Ishikawa (cell line): ENCODE measurements at regions not wholly inside any gene's neighbourhood (a gene's known extent, or its start where the extent isn't known, plus 50 kb on each side); places are given as distances from the start of the nearest gene placed in this dataset.

Experiments used
- CEBPB ChIP-seq: IDR thresholded peaks from 2 replicates; pipeline ENCODE4 v1.6.1; 2012
- CREB1 ChIP-seq: IDR thresholded peaks from 2 replicates; pipeline ENCODE4 v1.6.1; 2012; ENCODE audit warnings: low read depth
- EGR1 ChIP-seq: IDR thresholded peaks from 2 replicates; pipeline ENCODE4 v1.6.1; 2012
- EP300 ChIP-seq: IDR thresholded peaks from 2 replicates; pipeline ENCODE4 v1.6.1; 2012; ENCODE audit warnings: borderline replicate concordance
- FOXM1 ChIP-seq: IDR thresholded peaks from 2 replicates; pipeline ENCODE4 v1.6.1; 2012; ENCODE audit warnings: low read depth, borderline replicate concordance
- NFIC ChIP-seq: IDR thresholded peaks from 2 replicates; pipeline ENCODE4 v1.6.1; 2012
- RAD21 ChIP-seq: IDR thresholded peaks from 2 replicates; pipeline ENCODE4 v1.6.1; 2012; ENCODE audit warnings: low read depth
- TAF1 ChIP-seq: IDR thresholded peaks from 2 replicates; pipeline ENCODE4 v1.6.1; 2012; ENCODE audit warnings: low read depth, mild to moderate bottlenecking
- TCF12 ChIP-seq: IDR thresholded peaks from 2 replicates; pipeline ENCODE4 v1.6.1; 2012; ENCODE audit warnings: low read depth
- TEAD4 ChIP-seq: IDR thresholded peaks from 2 replicates; pipeline ENCODE4 v1.6.1; 2012
- YY1 ChIP-seq: IDR thresholded peaks from 2 replicates; pipeline ENCODE4 v1.6.1; 2012; ENCODE audit warnings: low read depth
- ZBTB7A ChIP-seq: IDR thresholded peaks from 2 replicates; pipeline ENCODE4 v1.6.1; 2012; ENCODE audit warnings: low read depth
- TF ChIP-seq, protein P1 (sequence below): IDR thresholded peaks from 2 replicates; pipeline ENCODE4 v1.6.1; 2012
- TF ChIP-seq, protein P2 (sequence below): IDR thresholded peaks from 2 replicates; pipeline ENCODE4 v1.6.1; 2012
- TF ChIP-seq, protein P3 (sequence below): IDR thresholded peaks from 2 replicates; pipeline ENCODE4 v1.6.1; 2012; ENCODE audit warnings: low read depth, mild to moderate bottlenecking

DNA sequence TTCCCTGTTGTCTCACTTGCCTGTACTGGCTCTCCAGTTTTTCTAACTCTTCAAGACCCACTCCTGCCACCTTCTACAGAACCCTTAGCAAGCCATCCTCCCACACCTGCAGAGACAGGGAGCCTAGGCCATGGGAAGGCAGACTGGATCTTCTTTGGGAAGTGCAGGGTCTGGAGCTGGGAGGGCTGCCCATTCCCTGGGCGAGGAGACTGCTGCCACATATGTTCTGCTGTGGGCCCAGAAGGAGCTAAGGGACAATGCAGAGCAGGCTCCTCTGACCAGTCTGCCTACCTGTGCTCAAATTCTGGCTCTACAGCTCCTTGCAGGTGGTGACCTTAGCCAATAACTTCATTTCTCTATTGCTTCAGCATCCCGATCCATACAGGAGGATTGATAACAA is 152.1 kb upstream of the CELF4 start:
- TF ChIP-seq TEAD4 = no peak
- TF ChIP-seq CREB1 = no peak
- no peak for TF ChIP-seq EP300
- no peak for TF ChIP-seq RAD21
- TF ChIP-seq NFIC = no peak
- TF ChIP-seq, protein P1, sequence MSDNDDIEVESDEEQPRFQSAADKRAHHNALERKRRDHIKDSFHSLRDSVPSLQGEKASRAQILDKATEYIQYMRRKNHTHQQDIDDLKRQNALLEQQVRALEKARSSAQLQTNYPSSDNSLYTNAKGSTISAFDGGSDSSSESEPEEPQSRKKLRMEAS = no peak
- no peak for TF ChIP-seq YY1
- TF ChIP-seq, protein P2, sequence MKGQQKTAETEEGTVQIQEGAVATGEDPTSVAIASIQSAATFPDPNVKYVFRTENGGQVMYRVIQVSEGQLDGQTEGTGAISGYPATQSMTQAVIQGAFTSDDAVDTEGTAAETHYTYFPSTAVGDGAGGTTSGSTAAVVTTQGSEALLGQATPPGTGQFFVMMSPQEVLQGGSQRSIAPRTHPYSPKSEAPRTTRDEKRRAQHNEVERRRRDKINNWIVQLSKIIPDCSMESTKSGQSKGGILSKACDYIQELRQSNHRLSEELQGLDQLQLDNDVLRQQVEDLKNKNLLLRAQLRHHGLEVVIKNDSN = no peak
- TF ChIP-seq TAF1 = no peak
- TF ChIP-seq TCF12 = no peak
- TF ChIP-seq EGR1 = no peak
- TF ChIP-seq FOXM1 = no peak
- TF ChIP-seq, protein P3, sequence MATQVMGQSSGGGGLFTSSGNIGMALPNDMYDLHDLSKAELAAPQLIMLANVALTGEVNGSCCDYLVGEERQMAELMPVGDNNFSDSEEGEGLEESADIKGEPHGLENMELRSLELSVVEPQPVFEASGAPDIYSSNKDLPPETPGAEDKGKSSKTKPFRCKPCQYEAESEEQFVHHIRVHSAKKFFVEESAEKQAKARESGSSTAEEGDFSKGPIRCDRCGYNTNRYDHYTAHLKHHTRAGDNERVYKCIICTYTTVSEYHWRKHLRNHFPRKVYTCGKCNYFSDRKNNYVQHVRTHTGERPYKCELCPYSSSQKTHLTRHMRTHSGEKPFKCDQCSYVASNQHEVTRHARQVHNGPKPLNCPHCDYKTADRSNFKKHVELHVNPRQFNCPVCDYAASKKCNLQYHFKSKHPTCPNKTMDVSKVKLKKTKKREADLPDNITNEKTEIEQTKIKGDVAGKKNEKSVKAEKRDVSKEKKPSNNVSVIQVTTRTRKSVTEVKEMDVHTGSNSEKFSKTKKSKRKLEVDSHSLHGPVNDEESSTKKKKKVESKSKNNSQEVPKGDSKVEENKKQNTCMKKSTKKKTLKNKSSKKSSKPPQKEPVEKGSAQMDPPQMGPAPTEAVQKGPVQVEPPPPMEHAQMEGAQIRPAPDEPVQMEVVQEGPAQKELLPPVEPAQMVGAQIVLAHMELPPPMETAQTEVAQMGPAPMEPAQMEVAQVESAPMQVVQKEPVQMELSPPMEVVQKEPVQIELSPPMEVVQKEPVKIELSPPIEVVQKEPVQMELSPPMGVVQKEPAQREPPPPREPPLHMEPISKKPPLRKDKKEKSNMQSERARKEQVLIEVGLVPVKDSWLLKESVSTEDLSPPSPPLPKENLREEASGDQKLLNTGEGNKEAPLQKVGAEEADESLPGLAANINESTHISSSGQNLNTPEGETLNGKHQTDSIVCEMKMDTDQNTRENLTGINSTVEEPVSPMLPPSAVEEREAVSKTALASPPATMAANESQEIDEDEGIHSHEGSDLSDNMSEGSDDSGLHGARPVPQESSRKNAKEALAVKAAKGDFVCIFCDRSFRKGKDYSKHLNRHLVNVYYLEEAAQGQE = no peak
- no peak for TF ChIP-seq ZBTB7A
- no peak for TF ChIP-seq CEBPB

DNA sequence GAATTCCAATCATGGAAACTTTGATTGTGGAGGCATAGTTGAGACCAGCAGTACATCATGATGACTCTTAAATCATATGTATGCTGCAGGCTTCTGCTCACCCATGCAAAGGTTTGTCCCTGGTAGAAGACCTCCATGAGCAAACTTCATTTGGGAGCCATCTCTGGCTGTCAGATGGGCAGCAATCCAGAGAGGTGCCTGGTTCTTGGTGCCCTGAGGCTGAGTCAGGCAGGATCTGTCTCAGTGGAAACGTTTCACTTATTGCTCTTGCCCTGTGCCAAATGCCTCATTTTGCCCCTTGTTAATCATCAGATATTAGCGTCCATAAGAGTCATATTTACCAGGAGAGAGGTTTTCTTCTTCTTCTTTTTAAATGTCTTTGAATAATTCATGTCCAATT is 151.5 kb upstream of the CELF4 start:
- TF ChIP-seq, protein P2 = no peak
- no peak for TF ChIP-seq CEBPB
- TF ChIP-seq, protein P3 = no peak
- no peak for TF ChIP-seq TAF1
- no peak for TF ChIP-seq EGR1
- no peak for TF ChIP-seq YY1
- TF ChIP-seq, protein P1 = no peak
- TF ChIP-seq TCF12 = no peak
- no peak for TF ChIP-seq RAD21
- no peak for TF ChIP-seq CREB1
- TF ChIP-seq ZBTB7A = no peak
- no peak for TF ChIP-seq EP300
- TF ChIP-seq FOXM1 = no peak
- no peak for TF ChIP-seq NFIC
- TF ChIP-seq TEAD4 = no peak

DNA sequence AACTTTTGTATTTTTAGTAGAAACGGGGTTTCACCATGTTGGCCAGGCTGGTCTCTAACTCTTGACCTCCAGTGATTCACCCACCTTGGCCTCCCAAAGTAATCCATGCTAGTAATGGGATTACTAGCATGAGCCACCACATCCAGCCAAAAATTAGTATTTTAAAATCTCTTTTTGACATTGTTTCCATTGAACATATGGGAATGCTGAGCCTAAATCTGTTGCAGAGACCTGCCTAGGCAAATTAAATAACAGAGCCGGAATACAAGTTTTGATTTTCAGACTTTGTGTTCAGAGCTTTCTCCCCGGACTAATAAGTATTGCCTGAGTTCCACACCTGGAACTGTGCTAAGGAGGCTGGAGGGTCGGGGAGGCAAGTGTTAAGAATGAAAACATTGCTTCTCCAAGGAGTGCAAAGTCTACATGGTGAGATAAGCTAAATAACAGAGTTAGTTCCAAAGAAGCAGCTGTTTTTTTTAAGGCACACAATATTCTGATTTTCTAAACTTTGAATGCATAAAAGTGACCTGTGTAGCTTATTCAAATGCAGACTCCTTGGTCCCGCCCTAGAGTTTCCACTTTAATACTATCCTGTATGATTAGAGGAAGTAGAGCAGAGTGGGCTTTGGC is 150.6 kb upstream of the CELF4 start:
- no peak for TF ChIP-seq TCF12
- no peak for TF ChIP-seq FOXM1
- no peak for TF ChIP-seq CEBPB
- no peak for TF ChIP-seq EGR1
- no peak for TF ChIP-seq EP300
- no peak for TF ChIP-seq RAD21
- TF ChIP-seq CREB1 = no peak
- TF ChIP-seq ZBTB7A = no peak

DNA sequence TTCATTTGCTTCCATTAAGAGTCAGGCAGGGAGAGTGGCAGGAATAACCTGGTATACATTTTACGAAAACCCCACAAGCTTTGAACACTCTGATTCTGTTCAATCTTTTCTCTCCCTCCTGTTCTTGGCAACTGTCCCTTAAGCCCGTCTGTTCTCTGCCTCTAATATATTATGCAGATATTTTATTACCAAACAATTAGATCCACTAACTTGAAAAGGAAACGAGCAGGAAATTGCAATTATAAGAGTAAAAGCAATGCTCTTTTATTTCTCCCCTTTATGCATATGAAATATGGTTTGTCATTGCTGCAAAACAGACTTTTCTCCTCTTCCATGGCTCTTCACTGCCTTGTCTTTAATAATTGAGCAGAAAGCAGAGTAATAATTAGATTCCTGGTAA is 149.1 kb upstream of the CELF4 start:
- TF ChIP-seq NFIC (no peak), YY1 (no peak), EGR1 (no peak), CEBPB (no peak)
- TF ChIP-seq, protein P1 = no peak

DNA sequence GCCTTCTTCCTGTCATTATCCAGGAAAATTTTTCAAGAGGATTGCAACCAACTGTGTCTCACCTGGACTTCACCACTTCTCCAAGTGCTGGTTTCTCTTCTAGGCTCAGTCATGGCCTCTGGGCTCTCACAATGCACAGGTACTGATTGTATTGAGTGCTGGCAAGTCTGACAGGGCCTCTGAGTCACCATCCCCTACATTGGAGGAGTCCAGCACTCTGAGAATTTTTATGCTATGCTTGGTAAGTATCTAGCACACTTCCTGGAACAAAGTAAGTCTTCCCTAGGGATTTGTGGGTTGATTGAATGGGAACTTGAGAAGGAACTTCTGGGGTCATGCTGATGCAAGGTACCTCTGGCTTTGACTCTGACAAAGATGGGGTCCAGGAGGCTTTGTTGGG is 147.2 kb upstream of the CELF4 start:
- TF ChIP-seq, protein P3 = no peak
- TF ChIP-seq EP300 (no peak), YY1 (no peak), ZBTB7A (no peak)
